GM18909 (cell line): ENCODE measurements at regions not wholly inside any gene's neighbourhood (a gene's known extent, or its start where the extent isn't known, plus 50 kb on each side); places are given as distances from the start of the nearest gene placed in this dataset.

ENCODE experiments used
- ATAC-seq: cut with Tn5 transposase; IDR thresholded peaks from one replicate; pipeline ENCODE4 v1.9.1; 2021; ENCODE audit warnings: mild to moderate bottlenecking; ENCODE audit not compliant: unreplicated experiment, poor library complexity

GRCh38 chr2:118309946-118310680 lies 221.8 kb downstream of the INSIG2 start:
- ATAC-seq, result peak; percentile 80

- no peak for ATAC-seq
Observed at GRCh38 chr2:118309257-118309945, 221.1 kb downstream of the INSIG2 start.

GRCh38 chr2:118307864-118308263 lies 219.6 kb downstream of the INSIG2 start:
- no peak for ATAC-seq

- no peak for ATAC-seq
Observed at GRCh38 chr2:118301248-118301647, 213.0 kb downstream of the INSIG2 start.

- no peak for ATAC-seq
Observed at GRCh38 chr2:118300832-118301231, 212.6 kb downstream of the INSIG2 start.

- no peak for ATAC-seq
Observed at GRCh38 chr2:118296663-118297062, 208.4 kb downstream of the INSIG2 start.

- ATAC-seq, result no peak
Observed at GRCh38 chr2:118295592-118296390, 207.5 kb downstream of the INSIG2 start.

GRCh38 chr2:118294063-118294462 lies 205.8 kb downstream of the INSIG2 start:
- ATAC-seq, result no peak

GRCh38 chr2:118292991-118293390 lies 204.7 kb downstream of the INSIG2 start:
- ATAC-seq, result no peak

- ATAC-seq, result no peak
Observed at GRCh38 chr2:118291251-118291880, 203.1 kb downstream of the INSIG2 start.

- no peak for ATAC-seq
Observed at GRCh38 chr2:118290411-118291250, 202.4 kb downstream of the INSIG2 start.

- no peak for ATAC-seq
Observed at GRCh38 chr2:118279005-118279404, 190.7 kb downstream of the INSIG2 start.

- no peak for ATAC-seq
Observed at GRCh38 chr2:118278046-118278445, 189.8 kb downstream of the INSIG2 start.

- ATAC-seq, result no peak
Observed at GRCh38 chr2:118274841-118275510, 186.7 kb downstream of the INSIG2 start.

GRCh38 chr2:118272391-118272790 lies 184.1 kb downstream of the INSIG2 start:
- ATAC-seq, result no peak

- peak; percentile 54 for ATAC-seq
Observed at GRCh38 chr2:118269408-118270051, 181.3 kb downstream of the INSIG2 start.

GRCh38 chr2:118268268-118268667 lies 180.0 kb downstream of the INSIG2 start:
- no peak for ATAC-seq

GRCh38 chr2:118265873-118266455 lies 177.7 kb downstream of the INSIG2 start:
- no peak for ATAC-seq
